Body of pancreas (tissue), 4 donors: ENCODE measurements at regions not wholly inside any gene's neighbourhood (a gene's known extent, or its start where the extent isn't known, plus 50 kb on each side); places are given as distances from the start of the nearest gene placed in this dataset.

Experiments
- ATAC-seq: fragments of 150-250 bp; one replicate; pipeline ENCODE4 v1.9.1; 2016
- DNase-seq, 4 donors: peaks; one replicate each; pipeline ENCODE4 v3.0.0-alpha.2; 2019
- H3K27ac ChIP-seq, 4 donors: fragments of 200-600 bp; sonication (generic); 1 replicate in 3 of 4; 2 replicates in 1 of 4; pipeline versions ENCODE4 v1.5.1 to v1.6.1; 2016 to 2019; ENCODE audit warnings: mild to moderate bottlenecking in 1 of 4, mixed read lengths in 1 of 4, moderate library complexity in 1 of 4
- H3K27me3 ChIP-seq, 2 donors: fragments of 200-600 bp; sonication (generic); one replicate each; pipeline ENCODE4 v1.6.0; 2016; ENCODE audit warnings: mild to moderate bottlenecking in 1 of 2
- H3K36me3 ChIP-seq, 2 donors: fragments of 200-600 bp; sonication (generic); replicated peaks in 1 of 2; 2 replicates each; pipeline ENCODE4 v1.5.1; 2016; ENCODE audit warnings: low read depth in 2 of 2; ENCODE audit not compliant: insufficient read depth in 1 of 2
- H3K4me1 ChIP-seq: fragments of 200-600 bp; sonication (generic); one replicate; pipeline ENCODE4 v1.6.0; 2016
- H3K4me3 ChIP-seq, 2 donors: fragments of 200-600 bp; sonication (generic); 1 replicate in 1 of 2; 2 replicates in 1 of 2; pipeline ENCODE4 v1.5.1; 2016 to 2019
- H3K9me3 ChIP-seq, 3 donors: fragments of 200-600 bp; sonication (generic); 1 replicate in 2 of 3; 2 replicates in 1 of 3; pipeline ENCODE4 v1.5.1; 2016
- CTCF ChIP-seq, 7 experiments: fragments of 450-650 bp in 4 of 7; fragments of 200-600 bp in 3 of 7; sonication (generic) in 3 of 7; IDR thresholded peaks; one replicate each; pipeline ENCODE4 v1.5.1; 2016 to 2019; ENCODE audit warnings: antibody characterized with exemption in 7 of 7
- POLR2A ChIP-seq, 3 donors: fragments of 450-650 bp; IDR thresholded peaks; one replicate each; pipeline ENCODE4 v1.6.1; 2016; ENCODE audit warnings: antibody characterized with exemption in 3 of 3, mild to moderate bottlenecking in 2 of 3
- WGBS, 2 donors: methylation state at CpG; one replicate each; pipeline ENCODE4 v1.1.5; 2017; 5-methylcytosine and 5-hydroxymethylcytosine counted together
- intact Hi-C: fragments of 100-400 bp; cut with DNase I; formaldehyde crosslinking; loops from one replicate; pipeline ENCODE4 v1.15.1; 2023

DNA sequence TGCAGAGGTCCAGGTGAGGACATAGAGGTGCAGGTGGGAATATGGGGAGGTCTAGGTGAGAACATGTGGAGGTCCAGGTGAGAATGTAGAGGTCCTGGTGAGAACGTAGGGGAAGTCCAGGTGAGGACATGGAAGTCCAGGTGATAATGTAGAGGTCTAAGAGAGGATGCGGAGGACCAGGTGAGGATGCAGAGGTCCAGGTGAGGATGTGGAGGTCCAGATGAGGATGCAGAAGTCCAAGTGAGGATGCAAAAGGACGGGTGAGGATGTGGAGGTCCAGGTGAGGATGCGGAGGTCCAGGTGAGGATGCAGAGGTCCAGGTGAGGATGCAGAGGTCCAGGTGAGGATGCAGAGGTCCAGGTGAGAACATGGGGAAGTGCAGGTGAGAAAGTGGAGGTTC is 133.8 kb downstream of the MRPL36 start:
- ATAC-seq (no peak), DNase-seq (no peak)
- Histone ChIP-seq H3K9me3 (no peaks in the 10 kb centered on the region), H3K27me3 (peaks cover 0 to 10% of the 10 kb centered on the region in 2 donors), H3K36me3 (no peaks in the 10 kb centered on the region), H3K4me1 (peaks cover 20% of the 10 kb centered on the region), H3K4me3 (no peak overlapping the region), H3K27ac (no peak overlapping the region)
- WGBS, 2 donors, result 62 to 63% methylated on average over 4 of the region's 4 CpGs
- intact Hi-C loops, result loop anchor here (10.0 kb wide), 1 partner anchor 379 kb away; no protein-coding TSS in a partner anchor
- TF ChIP-seq POLR2A (IDR thresholded peaks at IDR 0.05) (no peak), CTCF (IDR thresholded peaks at IDR 0.05) (no peak)

GRCh38 chr5:1665231-1665630 is 134.4 kb downstream of the MRPL36 start:
- no peak overlapping the region for H3K27ac ChIP-seq

GRCh38 chr5:1663186-1663585 is 136.5 kb downstream of the MRPL36 start:
- H3K36me3 ChIP-seq, result no peaks in the 10 kb centered on the region
- 69% methylated on average over 11 of the region's 13 CpGs; no CpG with 5 or more reads in 1 of the 2 donors for WGBS, 2 donors
- H3K4me1 ChIP-seq, result peaks cover 17% of the 10 kb centered on the region
- TF ChIP-seq CTCF (IDR thresholded peaks at IDR 0.05), result no peak
- TF ChIP-seq POLR2A (IDR thresholded peaks at IDR 0.05), result no peak
- DNase-seq, result no peak
- no peak for ATAC-seq
- H3K4me3 ChIP-seq, result no peak overlapping the region
- H3K9me3 ChIP-seq, result no peaks in the 10 kb centered on the region
- no peak overlapping the region for H3K27ac ChIP-seq
- peaks cover 0 to 10% of the 10 kb centered on the region in 2 donors for H3K27me3 ChIP-seq
- intact Hi-C loops, result loop anchor here (10.0 kb wide), 1 partner anchor 382 kb away; no protein-coding TSS in a partner anchor

More at GRCh38 chr5:1665231-1665630, 134.4 kb downstream of the MRPL36 start:
- TF ChIP-seq CTCF (IDR thresholded peaks at IDR 0.05) (no peak), POLR2A (IDR thresholded peaks at IDR 0.05) (no peak)
- 51 to 58% methylated on average over 5 to 6 of the region's 6 CpGs for WGBS, 2 donors
- Histone ChIP-seq H3K4me3 (no peak overlapping the region), H3K9me3 (no peaks in the 10 kb centered on the region), H3K4me1 (peaks cover 20% of the 10 kb centered on the region), H3K27me3 (peaks cover 0 to 10% of the 10 kb centered on the region in 2 donors), H3K36me3 (no peaks in the 10 kb centered on the region)
- intact Hi-C loops, result loop anchor here (10.0 kb wide), 1 partner anchor 380 kb away; no protein-coding TSS in a partner anchor
- no peak for DNase-seq
- no peak for ATAC-seq

DNA sequence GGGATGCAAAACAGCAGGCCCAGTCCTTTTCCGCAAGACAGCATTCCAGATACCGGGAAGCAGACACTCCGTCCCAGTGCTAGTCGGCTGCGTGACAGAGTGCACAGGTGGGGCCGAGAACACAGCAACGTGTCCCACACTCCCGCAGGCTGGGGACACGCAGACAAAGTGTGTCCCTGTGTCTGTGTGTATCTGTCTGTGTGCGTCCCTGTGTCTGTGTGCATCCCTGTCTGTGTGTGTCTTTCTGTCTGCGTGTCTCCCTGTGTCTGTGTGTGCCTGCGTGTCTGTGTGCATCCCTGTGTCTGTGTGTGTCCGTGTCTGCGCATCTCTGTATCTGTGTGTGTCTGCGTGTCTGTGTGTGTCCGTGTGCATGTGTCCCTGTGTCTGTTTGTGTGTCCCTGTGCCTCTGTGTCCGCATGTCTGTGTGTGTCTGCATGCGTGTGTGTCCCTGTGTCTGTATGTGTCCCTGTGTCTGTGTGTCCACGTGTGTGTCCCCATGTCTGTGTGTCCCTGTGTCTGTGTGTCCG is 137.0 kb downstream of the MRPL36 start:
- H3K9me3 ChIP-seq, result no peaks in the 10 kb centered on the region
- ATAC-seq (no peak), DNase-seq (no peak)
- 69 to 82% methylated on average over 10 to 18 of the region's 20 CpGs for WGBS, 2 donors
- intact Hi-C loops, result loop anchor here (10.0 kb wide), 1 partner anchor 382 kb away; no protein-coding TSS in a partner anchor
- H3K27ac ChIP-seq, result no peak overlapping the region
- TF ChIP-seq POLR2A (IDR thresholded peaks at IDR 0.05) (no peak), CTCF (IDR thresholded peaks at IDR 0.05) (no peak)
- H3K36me3 ChIP-seq, result no peaks in the 10 kb centered on the region
- H3K4me1 ChIP-seq, result peaks cover 11% of the 10 kb centered on the region
- H3K27me3 ChIP-seq, result peaks cover 0 to 10% of the 10 kb centered on the region in 2 donors
- H3K4me3 ChIP-seq, result no peak overlapping the region
